ENCODE measurements at regions not wholly inside any gene's neighbourhood (a gene's known extent, or its start where the extent isn't known, plus 50 kb on each side); places are given as distances from the start of the nearest gene placed in this dataset.

GRCh38 chr12:91461061-91461460 lies 278.4 kb upstream of the DCN start:
- no peak overlapping the region for H2AFZ ChIP-seq (ENCODE audit: insufficient read depth, low read depth, low read length, poor library complexity, severe bottlenecking)
- H3K27ac Mint-ChIP-seq, result no peak overlapping the region
- intact Hi-C loops (cut with micrococcal nuclease), result no loop called here

GRCh38 chr12:91460469-91460868 lies 277.9 kb upstream of the DCN start:
- Histone ChIP-seq H3K4me1 (ENCODE audit: control insufficient read depth in 2 of 2, insufficient read depth in 2 of 2, low read length in 2 of 2) (no peaks in the 10 kb centered on the region), H3K79me2 (ENCODE audit: control insufficient read depth, insufficient read depth, low read length) (no peaks in the 10 kb centered on the region), H3K27ac (ENCODE audit: low read length in 2 of 2) (no peak overlapping the region), H3K9ac (ENCODE audit: low read length) (no peak overlapping the region), H3K4me3 (ENCODE audit: control extremely low read depth in 1 of 5, extremely low read depth in 1 of 5, insufficient read depth in 1 of 5, low read depth in 2 of 5, low read length in 4 of 5) (no peak overlapping the region), H2AFZ (ENCODE audit: insufficient read depth, low read depth, low read length, poor library complexity, severe bottlenecking) (no peak overlapping the region), H3K9me3 (ENCODE audit: control extremely low read depth in 1 of 3, control insufficient read depth in 2 of 3, insufficient read depth in 1 of 3, low read length in 2 of 3) (peaks cover 0 to 4% (median 0%) of the 10 kb centered on the region in 3 donors), H3K36me3 (replicated peaks in 1 of 2; ENCODE audit: control extremely low read depth in 1 of 2, control insufficient read depth in 1 of 2, extremely low read depth in 1 of 2, insufficient read depth in 2 of 2, low read length in 1 of 2) (no peaks in the 10 kb centered on the region), H3K27me3 (replicated peaks in 1 of 4; ENCODE audit: control extremely low read depth in 1 of 4, control insufficient read depth in 3 of 4, insufficient read depth in 4 of 4, low read length in 3 of 4) (peaks cover 0 to 3% (median 0%) of the 10 kb centered on the region in 4 experiments), H3K4me2 (replicated peaks; ENCODE audit: low read depth, low read length, poor library complexity, severe bottlenecking) (no peak overlapping the region), H4K20me1 (ENCODE audit: control insufficient read depth, insufficient read depth, low read length, poor library complexity, severe bottlenecking) (no peaks in the 10 kb centered on the region)
- ChIA-PET POLR2A (no interaction called here), CTCF (no interaction called here)
- H3K4me1 Mint-ChIP-seq, result peaks cover 2% of the 10 kb centered on the region
- peaks cover 2% of the 10 kb centered on the region for H3K9me3 Mint-ChIP-seq (ENCODE audit: insufficient read depth)
- no peak for DNase-seq
- H3K4me3 Mint-ChIP-seq, result no peak overlapping the region
- H3K27ac Mint-ChIP-seq, result no peak overlapping the region
- H3K27me3 Mint-ChIP-seq, result peaks cover 21% of the 10 kb centered on the region
- intact Hi-C loops (cut with micrococcal nuclease), result no loop called here
- WGBS (ENCODE audit: insufficient coverage), result no CpG with 5 or more reads among the region's 1 CpG
- ATAC-seq (ENCODE audit: low read depth), result no peak
- TF ChIP-seq EZH2 (IDR thresholded peaks at IDR 0.05; ENCODE audit: borderline replicate concordance, insufficient read depth, low read depth, low read length, poor library complexity, severe bottlenecking) (no peak), CTCF (IDR thresholded peaks at IDR 0.05) (no peak)

More at GRCh38 chr12:91461061-91461460, 278.4 kb upstream of the DCN start:
- Mint-ChIP-seq H3K9me3 (ENCODE audit: insufficient read depth) (peaks cover 2% of the 10 kb centered on the region), H3K4me1 (peaks cover 2% of the 10 kb centered on the region), H3K27me3 (peaks cover 18% of the 10 kb centered on the region), H3K4me3 (no peak overlapping the region)
- H3K9me3 ChIP-seq (ENCODE audit: control extremely low read depth in 1 of 3, control insufficient read depth in 2 of 3, insufficient read depth in 1 of 3, low read length in 2 of 3), result peaks cover 0 to 4% (median 0%) of the 10 kb centered on the region in 3 donors
- no peak overlapping the region for H3K27ac ChIP-seq (ENCODE audit: low read length in 2 of 2)
- DNase-seq, result no peak
- ChIA-PET CTCF (no interaction called here), POLR2A (no interaction called here)
- 71% methylated on average over 1 of the region's 1 CpG for WGBS (ENCODE audit: insufficient coverage)
- ATAC-seq (ENCODE audit: low read depth), result no peak
- H3K79me2 ChIP-seq (ENCODE audit: control insufficient read depth, insufficient read depth, low read length), result no peaks in the 10 kb centered on the region
- no peak overlapping the region for H3K9ac ChIP-seq (ENCODE audit: low read length)
- H3K27me3 ChIP-seq (replicated peaks in 1 of 4; ENCODE audit: control extremely low read depth in 1 of 4, control insufficient read depth in 3 of 4, insufficient read depth in 4 of 4, low read length in 3 of 4), result peaks cover 0 to 3% (median 0%) of the 10 kb centered on the region in 4 experiments
- H3K4me2 ChIP-seq (replicated peaks; ENCODE audit: low read depth, low read length, poor library complexity, severe bottlenecking), result no peak overlapping the region
- no peaks in the 10 kb centered on the region for H4K20me1 ChIP-seq (ENCODE audit: control insufficient read depth, insufficient read depth, low read length, poor library complexity, severe bottlenecking)
- TF ChIP-seq EZH2 (IDR thresholded peaks at IDR 0.05; ENCODE audit: borderline replicate concordance, insufficient read depth, low read depth, low read length, poor library complexity, severe bottlenecking) (no peak), CTCF (IDR thresholded peaks at IDR 0.05) (no peak)
- H3K36me3 ChIP-seq (replicated peaks in 1 of 2; ENCODE audit: control extremely low read depth in 1 of 2, control insufficient read depth in 1 of 2, extremely low read depth in 1 of 2, insufficient read depth in 2 of 2, low read length in 1 of 2), result no peaks in the 10 kb centered on the region
- no peak overlapping the region for H3K4me3 ChIP-seq (ENCODE audit: control extremely low read depth in 1 of 5, extremely low read depth in 1 of 5, insufficient read depth in 1 of 5, low read depth in 2 of 5, low read length in 4 of 5)
- H3K4me1 ChIP-seq (ENCODE audit: control insufficient read depth in 2 of 2, insufficient read depth in 2 of 2, low read length in 2 of 2), result no peaks in the 10 kb centered on the region
